Psoas muscle (tissue), 7 donors: ENCODE measurements at regions not wholly inside any gene's neighbourhood (a gene's known extent, or its start where the extent isn't known, plus 50 kb on each side); places are given as distances from the start of the nearest gene placed in this dataset.

Source experiments
- ATAC-seq, 4 donors: fragments of 200-7000 bp; cut with Tn5 transposase; one replicate each; pipeline ENCODE4 v1.9.1; 2020; ENCODE audit warnings: moderate library complexity in 3 of 4, mild to moderate bottlenecking in 2 of 4
- DNase-seq, 2 donors: peaks; one replicate each; pipeline ENCODE4 v3.0.0-alpha.2; 2020
- H3K27ac ChIP-seq: fragments of 200-600 bp; one replicate; pipeline ENCODE4 v1.8.0; 2022
- H3K27me3 ChIP-seq, 3 donors: fragments of 200-600 bp in 1 of 3; one replicate each; pipeline versions ENCODE4 v1.6.1 to v1.8.0; 2013 to 2022; ENCODE audit warnings: low read length in 2 of 3, mild to moderate bottlenecking in 2 of 3, moderate library complexity in 1 of 3; ENCODE audit not compliant: insufficient read depth in 3 of 3
- H3K36me3 ChIP-seq, 2 donors: fragments of 200-600 bp in 1 of 2; one replicate each; pipeline versions ENCODE4 v1.6.1 to v1.8.0; 2013 to 2022; ENCODE audit warnings: low read depth in 1 of 2, mild to moderate bottlenecking in 1 of 2, moderate library complexity in 1 of 2; ENCODE audit not compliant: insufficient read depth in 1 of 2
- H3K4me1 ChIP-seq: fragments of 200-600 bp; one replicate; pipeline ENCODE4 v1.8.0; 2022
- H3K4me3 ChIP-seq: fragments of 200-600 bp; one replicate; pipeline ENCODE4 v1.8.0; 2022; ENCODE audit warnings: mild to moderate bottlenecking
- H3K9me3 ChIP-seq: fragments of 200-600 bp; one replicate; pipeline ENCODE4 v1.8.0; 2022
- CTCF ChIP-seq: fragments of 200-600 bp; IDR thresholded peaks from one replicate; pipeline ENCODE4 v1.8.0; 2022; ENCODE audit warnings: antibody characterized with exemption
- WGBS, 3 donors: extraction: QIAGEN DNeasy Blood & Tissue Kit; methylation state at CpG; one replicate each; pipeline versions ENCODE4 v1.1.6 to v1.1.7; 2013; 5-methylcytosine and 5-hydroxymethylcytosine counted together
- intact Hi-C, 2 donors: fragments of 100-400 bp; cut with DNase I; formaldehyde crosslinking; loops; one replicate each; pipeline versions ENCODE4 v1.11.0 to v1.14.2; 2022
- donor health status: healthy with polysubstance abuse.
- donor health status: DM: no; HTN: no; CAD: no; lungs with moderate emphysema.
- donor health status: Bipolar disorder and iron deficiency.
- donor health status: healthy.
- donor health status: DM: yes; HTN: yes; CAD: no.
- donor health status: DM: no; HTN: no; CAD: no.
- donor health status: DM: yes; HTN: yes; CAD: no.

- Histone ChIP-seq H3K4me3 (no peak overlapping the region), H3K9me3 (no peaks in the 10 kb centered on the region), H3K4me1 (no peaks in the 10 kb centered on the region), H3K36me3 (no peaks in the 10 kb centered on the region), H3K27ac (no peak overlapping the region), H3K27me3 (no peaks in the 10 kb centered on the region)
- WGBS, 3 donors = 76 to 90% (median 78%) methylated on average over 7 of the region's 7 CpGs
- no peak for ATAC-seq
- intact Hi-C loops = no loop called here
- DNase-seq = no peak
- no peak for TF ChIP-seq CTCF
Measured at GRCh38 chr16:59878999-59879398, 1144.9 kb upstream of the GOT2 start.

DNA sequence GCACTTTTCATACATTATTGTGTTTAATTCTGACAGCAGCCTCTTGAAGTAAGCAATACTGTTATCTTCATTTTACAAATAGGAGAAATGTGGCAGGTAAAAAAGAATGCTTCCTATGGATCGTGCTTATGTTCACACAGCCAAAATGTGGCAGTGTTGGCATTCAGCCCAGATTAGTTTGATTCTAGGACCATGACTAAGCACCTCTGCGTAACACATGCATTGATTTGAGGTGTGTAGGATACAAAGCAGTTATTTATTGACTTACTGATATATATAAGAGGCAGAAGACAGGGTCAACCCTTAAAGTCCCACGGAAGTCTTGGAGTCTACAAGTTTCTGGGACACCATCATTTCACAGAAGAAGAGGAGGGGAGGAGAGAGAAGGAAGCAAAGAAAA, 1144.4 kb upstream of the GOT2 start:
- no peak for TF ChIP-seq CTCF
- no peaks in the 10 kb centered on the region for H3K36me3 ChIP-seq
- no peak overlapping the region for H3K27ac ChIP-seq
- DNase-seq (no peak), ATAC-seq (no peak)
- H3K4me3 ChIP-seq = no peak overlapping the region
- H3K9me3 ChIP-seq = no peaks in the 10 kb centered on the region
- no peaks in the 10 kb centered on the region for H3K4me1 ChIP-seq
- 30 to 40% (median 38%) methylated on average over 3 of the region's 3 CpGs for WGBS, 3 donors
- intact Hi-C loops = no loop called here
- H3K27me3 ChIP-seq = no peaks in the 10 kb centered on the region

DNA sequence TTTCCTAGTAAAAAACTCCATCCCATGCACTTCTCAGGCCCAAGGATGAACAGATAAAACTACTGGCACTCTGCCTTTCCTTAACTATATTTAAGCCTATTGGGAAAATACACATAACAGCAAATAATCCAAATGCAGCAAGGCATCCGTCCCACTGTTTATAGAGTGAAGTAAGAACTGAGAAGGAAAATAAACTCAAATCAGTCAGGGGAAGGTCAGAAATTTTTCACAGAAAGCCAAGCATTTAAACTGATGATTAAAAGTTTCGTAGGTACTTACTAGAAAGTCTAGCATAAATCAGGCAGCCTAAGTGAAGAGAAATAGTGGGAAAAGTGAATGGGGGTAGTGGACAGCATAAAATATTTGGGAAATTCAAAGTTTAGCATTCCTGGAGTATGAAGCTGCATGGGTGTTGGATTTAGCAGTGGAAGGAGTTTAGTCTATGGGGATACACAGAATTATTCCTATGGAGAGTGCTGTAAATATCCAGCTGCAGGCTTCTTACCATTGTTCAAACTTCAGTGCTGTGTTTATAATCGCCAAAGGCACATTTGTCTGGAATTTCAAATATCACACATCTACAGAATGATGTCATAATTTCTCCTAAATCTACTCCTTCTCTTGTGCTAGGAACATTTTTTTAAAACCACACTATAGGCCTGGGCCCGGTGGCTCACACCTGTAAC, 1131.0 kb upstream of the GOT2 start:
- Histone ChIP-seq H3K27ac (no peak overlapping the region), H3K4me1 (no peaks in the 10 kb centered on the region), H3K36me3 (no peaks in the 10 kb centered on the region), H3K9me3 (no peaks in the 10 kb centered on the region), H3K27me3 (no peaks in the 10 kb centered on the region), H3K4me3 (no peak overlapping the region)
- WGBS, 3 donors = 55% methylated on average over 4 of the region's 4 CpGs
- ATAC-seq (no peak), DNase-seq (no peak)
- intact Hi-C loops = no loop called here
- TF ChIP-seq CTCF = no peak

DNA sequence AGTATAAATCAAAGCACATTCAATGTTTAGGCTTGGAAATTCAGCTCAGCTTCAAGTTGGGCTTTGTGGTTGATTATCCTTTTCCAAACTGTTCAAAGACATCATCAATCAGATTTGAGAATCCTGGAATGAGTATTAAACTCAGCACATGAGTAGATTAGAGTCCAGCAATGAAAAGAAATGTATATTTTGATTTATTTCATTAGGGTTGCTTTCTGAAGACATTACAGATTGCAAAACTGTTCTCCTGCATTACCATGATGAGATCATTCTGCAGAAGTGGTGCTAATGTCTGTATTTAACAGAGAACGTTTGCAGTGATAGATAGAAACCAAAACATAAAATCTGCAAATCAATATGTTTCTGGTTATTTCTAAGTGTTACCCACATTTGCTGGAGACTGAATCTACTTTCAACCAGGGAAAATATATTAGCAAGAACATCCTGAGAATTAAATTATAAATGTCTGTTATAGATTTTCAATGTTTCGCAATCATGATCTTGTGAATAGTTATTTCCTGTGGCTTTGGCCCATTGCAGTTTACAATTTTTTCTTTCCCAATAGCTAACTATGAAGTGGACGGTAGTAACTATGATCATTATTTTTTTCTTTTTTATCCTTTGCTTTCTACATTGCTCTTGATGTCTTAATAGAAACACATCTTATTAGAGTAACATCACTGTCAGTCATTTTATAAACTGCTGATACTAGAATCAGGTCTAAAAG, 1125.7 kb upstream of the GOT2 start:
- no peaks in the 10 kb centered on the region for H3K36me3 ChIP-seq
- ATAC-seq (no peak), DNase-seq (no peak)
- H3K4me1 ChIP-seq = no peaks in the 10 kb centered on the region
- H3K27me3 ChIP-seq = no peaks in the 10 kb centered on the region
- no peaks in the 10 kb centered on the region for H3K9me3 ChIP-seq
- H3K4me3 ChIP-seq = no peak overlapping the region
- intact Hi-C loops = no loop called here
- WGBS, 3 donors = 61 to 70% (median 65%) methylated on average over 3 of the region's 3 CpGs
- H3K27ac ChIP-seq = no peak overlapping the region
- TF ChIP-seq CTCF = no peak
